ENCODE measurements at regions not wholly inside any gene's neighbourhood (a gene's known extent, or its start where the extent isn't known, plus 50 kb on each side); places are given as distances from the start of the nearest gene placed in this dataset.
A peak's percentile ranks its signal among the peaks of the same experiment; 100 is the strongest.

- dilution Hi-C loops (cut with MboI; ENCODE audit: extremely low pct_ligation_motif_present, low sequenced_read_pairs) (no loop called here), intact Hi-C loops (cut with micrococcal nuclease) (no loop called here)
Observed at GRCh38 chr3:187954873-187955586, 198.9 kb upstream of the LPP start.

More at GRCh38 chr3:187954873-187955586, 198.9 kb upstream of the LPP start:
- Histone ChIP-seq H3K27ac (ENCODE audit: insufficient read depth, low read depth, low read length) (no peak overlapping the region), H3K36me3 (ENCODE audit: control insufficient read depth in 2 of 2, extremely low read depth in 1 of 2, insufficient read depth in 2 of 2, low read length in 2 of 2) (no peaks in the 10 kb centered on the region), H3K9ac (replicated peaks; ENCODE audit: extremely low read depth, insufficient read depth, low read length) (no peak overlapping the region), H3K27me3 (ENCODE audit: control insufficient read depth in 2 of 2, insufficient read depth in 2 of 2, low read length in 2 of 2) (peaks cover 0 to 5% of the 10 kb centered on the region in 2 experiments), H3K4me1 (ENCODE audit: control insufficient read depth, extremely low read depth, insufficient read depth, low read length) (no peaks in the 10 kb centered on the region), H3K9me3 (replicated peaks; ENCODE audit: control insufficient read depth, insufficient read depth, low read length) (no peaks in the 10 kb centered on the region), H3K4me3 (replicated peaks in 1 of 3; ENCODE audit: insufficient read depth in 1 of 3, low read depth in 1 of 3, low read length in 3 of 3) (no peak overlapping the region), H2AFZ (ENCODE audit: low read depth, low read length) (no peak overlapping the region), H3K79me2 (ENCODE audit: control insufficient read depth, insufficient read depth, low read length) (no peaks in the 10 kb centered on the region), H3K9me1 (replicated peaks; ENCODE audit: control insufficient read depth, extremely low read depth, insufficient read depth, low read length) (no peaks in the 10 kb centered on the region), H3K4me2 (ENCODE audit: insufficient read depth, low read length) (no peak overlapping the region), H4K20me1 (replicated peaks; ENCODE audit: control insufficient read depth, extremely low read depth, insufficient read depth, low read length) (no peaks in the 10 kb centered on the region)
- ChIA-PET POLR2A (no interaction called here), CTCF (interaction anchor here (0.9 kb wide), 1 partner anchor 45 kb away, joined by 3 read pairs; no protein-coding TSS in a partner anchor)
- FAIRE-seq (no peak), DNase-seq (ENCODE audit: low read depth, low spot score) (peak; percentile 40)
- no TSS peak for BruUV-seq (replicated peaks)
- TF ChIP-seq JUN (IDR thresholded peaks at IDR 0.05; ENCODE audit: borderline replicate concordance, insufficient read depth, insufficient read length, low read depth) (no peak), FOS (IDR thresholded peaks at IDR 0.05; ENCODE audit: borderline replicate concordance, insufficient read depth, low read length) (no peak), POLR2A (IDR thresholded peaks at IDR 0.05; ENCODE audit: low read depth, low read length) (no peak), EZH2 (IDR thresholded peaks at IDR 0.05; ENCODE audit: borderline replicate concordance, low read depth, low read length, severe bottlenecking) (no peak), POLR2AphosphoS5 (IDR thresholded peaks at IDR 0.05; ENCODE audit: insufficient read depth, low read depth, low read length) (no peak), MYC (IDR thresholded peaks at IDR 0.05; ENCODE audit: low read depth, low read length) (no peak), CTCF (IDR thresholded peaks at IDR 0.05; ENCODE audit: extremely low read depth in 1 of 2, insufficient read depth in 1 of 2, low read depth in 1 of 2, low read length in 2 of 2) (no peak), MAX (IDR thresholded peaks at IDR 0.05; ENCODE audit: insufficient read depth, insufficient read length) (no peak), GATA2 (IDR thresholded peaks at IDR 0.05; ENCODE audit: insufficient read depth, insufficient read length, low read depth, low read length) (no peak)
